H9 (cell line): ENCODE measurements at regions not wholly inside any gene's neighbourhood (a gene's known extent, or its start where the extent isn't known, plus 50 kb on each side); places are given as distances from the start of the nearest gene placed in this dataset.

ENCODE experiments used
- DNase-seq: peaks from one replicate; pipeline ENCODE4 v3.0.0-alpha.2; 2017
- H2AFZ ChIP-seq: one replicate; pipeline ENCODE4 v1.6.1; 2013; ENCODE audit warnings: mild to moderate bottlenecking, low read length, control low read depth, moderate library complexity
- H2AK5ac ChIP-seq: 2 replicates; pipeline ENCODE4 v1.6.1; 2013; ENCODE audit warnings: low read length, control low read depth, mixed read lengths; ENCODE audit not compliant: insufficient read length
- H2BK120ac ChIP-seq: one replicate; pipeline ENCODE4 v1.6.1; 2013; ENCODE audit warnings: low read depth, mild to moderate bottlenecking, low read length, control low read depth, inconsistent platforms; ENCODE audit not compliant: poor library complexity, severe bottlenecking
- H2BK12ac ChIP-seq: 2 replicates; pipeline ENCODE4 v1.6.1; 2013; ENCODE audit warnings: low read length, control low read depth, mixed read lengths, low read depth; ENCODE audit not compliant: insufficient read length
- H2BK15ac ChIP-seq: 2 replicates; pipeline ENCODE4 v1.6.1; 2013; ENCODE audit warnings: low read depth, low read length, control low read depth
- H2BK20ac ChIP-seq: one replicate; pipeline ENCODE4 v1.6.1; 2013; ENCODE audit warnings: low read depth, mild to moderate bottlenecking, low read length, control low read depth, inconsistent platforms; ENCODE audit not compliant: poor library complexity, severe bottlenecking
- H2BK5ac ChIP-seq: 2 replicates; pipeline ENCODE4 v1.6.1; 2013; ENCODE audit warnings: low read length, control low read depth, mixed read lengths; ENCODE audit not compliant: insufficient read length
- H3K14ac ChIP-seq: 2 replicates; pipeline ENCODE4 v1.6.1; 2013; ENCODE audit warnings: low read length, control low read depth; ENCODE audit not compliant: insufficient read depth
- H3K18ac ChIP-seq: 2 replicates; pipeline ENCODE4 v1.6.1; 2013; ENCODE audit warnings: low read depth, mild to moderate bottlenecking, mixed read lengths, low read length, control low read depth; ENCODE audit not compliant: insufficient read length
- H3K23ac ChIP-seq: 2 replicates; pipeline ENCODE4 v1.6.1; 2013; ENCODE audit warnings: low read length, control low read depth, mixed read lengths, low read depth; ENCODE audit not compliant: insufficient read length
- H3K23me2 ChIP-seq: 2 replicates; pipeline ENCODE4 v1.6.1; 2013; ENCODE audit warnings: low read depth, mild to moderate bottlenecking, mixed read lengths, low read length, control low read depth; ENCODE audit not compliant: insufficient read length, poor library complexity, severe bottlenecking
- H3K27ac ChIP-seq: 2 replicates; pipeline ENCODE4 v1.5.1; 2013; ENCODE audit warnings: low read length, control low read depth, mixed read lengths, low read depth; ENCODE audit not compliant: insufficient read length
- H3K27me3 ChIP-seq: 2 replicates; pipeline ENCODE4 v1.6.1; 2013; ENCODE audit warnings: low read length, control low read depth, inconsistent platforms; ENCODE audit not compliant: insufficient read depth
- H3K4ac ChIP-seq: 2 replicates; pipeline ENCODE4 v1.6.1; 2013; ENCODE audit warnings: low read depth, mild to moderate bottlenecking, control low read depth, inconsistent platforms, low read length, moderate library complexity
- H3K4me1 ChIP-seq: 2 replicates; pipeline ENCODE4 v1.6.1; 2013; ENCODE audit warnings: low read length, control low read depth, inconsistent platforms; ENCODE audit not compliant: insufficient read depth
- H3K4me2 ChIP-seq: 2 replicates; pipeline ENCODE4 v1.6.1; 2013; ENCODE audit warnings: low read length, control low read depth, mixed read lengths; ENCODE audit not compliant: insufficient read length, insufficient read depth
- H3K56ac ChIP-seq: 2 replicates; pipeline ENCODE4 v1.6.1; 2013; ENCODE audit warnings: low read depth, mild to moderate bottlenecking, mixed read lengths, low read length, control low read depth; ENCODE audit not compliant: insufficient read length
- H3K79me1 ChIP-seq: 2 replicates; pipeline ENCODE4 v1.6.1; 2013; ENCODE audit warnings: low read depth, mild to moderate bottlenecking, moderate library complexity, low read length, control low read depth, inconsistent platforms; ENCODE audit not compliant: insufficient read depth, poor library complexity, severe bottlenecking
- H3K79me2 ChIP-seq: 2 replicates; pipeline ENCODE4 v1.6.1; 2013; ENCODE audit warnings: low read length, control low read depth, inconsistent platforms; ENCODE audit not compliant: insufficient read depth
- H3K9ac ChIP-seq: 2 replicates; pipeline ENCODE4 v1.6.1; 2013; ENCODE audit warnings: low read length, control low read depth, mixed read lengths; ENCODE audit not compliant: insufficient read length; ENCODE audit errors: extremely low read depth
- H3K9me3 ChIP-seq: one replicate; pipeline ENCODE4 v1.6.1; 2013; ENCODE audit warnings: low read depth, low read length, inconsistent platforms; ENCODE audit not compliant: control insufficient read depth
- H3T11ph ChIP-seq: one replicate; pipeline ENCODE4 v1.6.1; 2013; ENCODE audit warnings: mild to moderate bottlenecking, low read length, control low read depth, inconsistent platforms
- H4K20me1 ChIP-seq: one replicate; pipeline ENCODE4 v1.6.1; 2013; ENCODE audit not compliant: control insufficient read depth, insufficient read length, insufficient read depth
- H4K5ac ChIP-seq: 2 replicates; pipeline ENCODE4 v1.6.1; 2013; ENCODE audit warnings: low read depth, mild to moderate bottlenecking, mixed read lengths, low read length, control low read depth; ENCODE audit not compliant: insufficient read length
- H4K8ac ChIP-seq: replicated peaks from 2 replicates; pipeline ENCODE4 v1.6.1; 2013; ENCODE audit warnings: low read length, control low read depth, mixed read lengths, low read depth; ENCODE audit not compliant: insufficient read length
- H4K91ac ChIP-seq: 2 replicates; pipeline ENCODE4 v1.6.1; 2013; ENCODE audit warnings: low read depth, mild to moderate bottlenecking, moderate library complexity, mixed read lengths, low read length, control low read depth; ENCODE audit not compliant: insufficient read length
- H3K27ac Mint-ChIP-seq, 3 experiments: 2 replicates in 2 of 3; 3 replicates in 1 of 3; pipeline ENCODE4 v1.8.0; 2020 to 2021; ENCODE audit warnings: mixed read lengths in 3 of 3, mild to moderate bottlenecking in 1 of 3, moderate library complexity in 1 of 3
- H3K27me3 Mint-ChIP-seq: 2 replicates; pipeline ENCODE4 v1.8.0; 2021; ENCODE audit warnings: low read depth, mild to moderate bottlenecking, moderate library complexity, mixed read lengths
- H3K36me3 Mint-ChIP-seq, 3 experiments: 2 replicates in 2 of 3; 3 replicates in 1 of 3; pipeline ENCODE4 v1.8.0; 2020 to 2021; ENCODE audit warnings: low read depth in 3 of 3, mixed read lengths in 3 of 3; ENCODE audit not compliant: insufficient read depth in 1 of 3
- H3K4me1 Mint-ChIP-seq, 2 experiments: 2 replicates each; pipeline ENCODE4 v1.8.0; 2020; ENCODE audit warnings: mixed read lengths in 2 of 2
- H3K4me3 Mint-ChIP-seq, 2 experiments: 2 replicates in 1 of 2; 3 replicates in 1 of 2; pipeline ENCODE4 v1.8.0; 2020 to 2021; ENCODE audit warnings: mild to moderate bottlenecking in 2 of 2, mixed read lengths in 2 of 2, moderate library complexity in 1 of 2
- H3K9me3 Mint-ChIP-seq, 2 experiments: 2 replicates in 1 of 2; 3 replicates in 1 of 2; pipeline ENCODE4 v1.8.0; 2020; ENCODE audit warnings: mild to moderate bottlenecking in 2 of 2, mixed read lengths in 2 of 2, moderate library complexity in 1 of 2
- CTCF ChIP-seq: fragments of 200-600 bp; sonication (generic); conservative IDR thresholded peaks from 3 replicates; pipeline ENCODE4 v1.8.0; 2021; ENCODE audit warnings: antibody characterized with exemption, mild to moderate bottlenecking
- WGBS: extraction: QIAGEN DNeasy Blood & Tissue Kit; methylation state at CpG from one replicate; pipeline ENCODE4 v1.1.7; 2013; ENCODE audit warnings: missing lambda C conversion rate, low lambda C conversion rate, mixed read lengths; ENCODE audit not compliant: insufficient read length; ENCODE audit errors: extremely low coverage; 5-methylcytosine and 5-hydroxymethylcytosine counted together

- no peaks in the 10 kb centered on the region for H4K20me1 ChIP-seq
- H3K79me2 ChIP-seq: no peaks in the 10 kb centered on the region
- Mint-ChIP-seq H3K4me1 (peaks cover 8 to 10% of the 10 kb centered on the region in 2 experiments; a peak in 3 of 4 replicates), H3K27me3 (no peaks in the 10 kb centered on the region), H3K27ac (no peak overlapping the region), H3K9me3 (no peaks in the 10 kb centered on the region; a peak in 1 of 5 replicates), H3K36me3 (no peaks in the 10 kb centered on the region; a peak in 1 of 7 replicates), H3K4me3 (no peak overlapping the region)
- DNase-seq: peak; percentile 70
- H3K56ac ChIP-seq: no peak overlapping the region
- H2BK120ac ChIP-seq: no peak overlapping the region
- H2BK15ac ChIP-seq: no peak overlapping the region
- H3K27ac ChIP-seq: no peak overlapping the region
- H2AK5ac ChIP-seq: no peak overlapping the region
- H4K5ac ChIP-seq: no peak overlapping the region
- no peak overlapping the region for H3K4ac ChIP-seq
- no peaks in the 10 kb centered on the region for H3K9me3 ChIP-seq
- no peak overlapping the region for H3T11ph ChIP-seq
- H3K9ac ChIP-seq: no peak overlapping the region
- H3K23ac ChIP-seq: no peak overlapping the region
- H3K23me2 ChIP-seq: no peaks in the 10 kb centered on the region
- H3K27me3 ChIP-seq: no peaks in the 10 kb centered on the region
- no peak overlapping the region for H3K18ac ChIP-seq
- no CpG with 5 or more reads among the region's 3 CpGs for WGBS
- H4K91ac ChIP-seq: no peak overlapping the region
- no peak overlapping the region for H2BK5ac ChIP-seq
- H3K79me1 ChIP-seq: no peaks in the 10 kb centered on the region
- no peak overlapping the region for H2BK20ac ChIP-seq
- peak; percentile 32; the same call in 2 of the 3 replicates for TF ChIP-seq CTCF
- no peak overlapping the region for H2BK12ac ChIP-seq
- no peaks in the 10 kb centered on the region for H3K4me1 ChIP-seq
- no peak overlapping the region for H2AFZ ChIP-seq
- no peak overlapping the region for H3K14ac ChIP-seq
- no peak overlapping the region for H4K8ac ChIP-seq
- H3K4me2 ChIP-seq: no peak overlapping the region
Observed at GRCh38 chr4:126906466-126906865, 726.3 kb upstream of the INTU start.
